ENCODE measurements at regions not wholly inside any gene's neighbourhood (a gene's known extent, or its start where the extent isn't known, plus 50 kb on each side); places are given as distances from the start of the nearest gene placed in this dataset.

DNA sequence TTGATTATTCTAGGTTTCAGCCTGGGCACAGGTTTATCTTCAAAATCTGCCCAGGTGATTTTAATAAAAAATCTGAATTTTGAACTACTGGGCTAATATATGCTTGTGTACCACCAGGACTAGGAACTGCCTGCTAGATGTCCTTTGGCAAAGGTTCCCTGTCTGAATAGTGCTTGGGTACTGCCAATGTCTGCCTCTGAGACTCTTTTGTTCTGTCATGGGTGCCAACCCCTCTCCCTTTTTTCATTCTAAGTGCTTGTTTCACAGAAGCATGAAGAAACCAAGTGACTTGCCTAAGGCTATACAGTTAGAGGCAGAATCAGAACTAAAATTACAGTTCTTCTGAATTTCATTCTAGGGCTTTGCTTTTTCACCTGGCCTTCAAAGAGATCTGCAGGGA is 106.3 kb upstream of the CACHD1 start:
- Histone ChIP-seq H3K4me2 (ENCODE audit: low read length) (no peak overlapping the region), H3K79me2 (ENCODE audit: low read length) (no peaks in the 10 kb centered on the region), H2AFZ (ENCODE audit: low read depth, low read length) (no peak overlapping the region), H3K27me3 (ENCODE audit: low read depth, low read length) (no peaks in the 10 kb centered on the region), H3K4me3 (ENCODE audit: low read length) (no peak overlapping the region), H3K27ac (ENCODE audit: low read length) (no peak overlapping the region), H4K20me1 (ENCODE audit: insufficient read depth, low read length) (no peaks in the 10 kb centered on the region), H3K9me3 (ENCODE audit: insufficient read depth, low read length) (no peaks in the 10 kb centered on the region), H3K4me1 (ENCODE audit: low read length) (no peaks in the 10 kb centered on the region), H3K9ac (ENCODE audit: low read length) (no peak overlapping the region), H3K36me3 (replicated peaks; ENCODE audit: low read depth, low read length) (no peaks in the 10 kb centered on the region)
- no peak for TF ChIP-seq EZH2phosphoT487 (IDR thresholded peaks at IDR 0.05; ENCODE audit: low read depth)
- TF ChIP-seq, protein P1, sequence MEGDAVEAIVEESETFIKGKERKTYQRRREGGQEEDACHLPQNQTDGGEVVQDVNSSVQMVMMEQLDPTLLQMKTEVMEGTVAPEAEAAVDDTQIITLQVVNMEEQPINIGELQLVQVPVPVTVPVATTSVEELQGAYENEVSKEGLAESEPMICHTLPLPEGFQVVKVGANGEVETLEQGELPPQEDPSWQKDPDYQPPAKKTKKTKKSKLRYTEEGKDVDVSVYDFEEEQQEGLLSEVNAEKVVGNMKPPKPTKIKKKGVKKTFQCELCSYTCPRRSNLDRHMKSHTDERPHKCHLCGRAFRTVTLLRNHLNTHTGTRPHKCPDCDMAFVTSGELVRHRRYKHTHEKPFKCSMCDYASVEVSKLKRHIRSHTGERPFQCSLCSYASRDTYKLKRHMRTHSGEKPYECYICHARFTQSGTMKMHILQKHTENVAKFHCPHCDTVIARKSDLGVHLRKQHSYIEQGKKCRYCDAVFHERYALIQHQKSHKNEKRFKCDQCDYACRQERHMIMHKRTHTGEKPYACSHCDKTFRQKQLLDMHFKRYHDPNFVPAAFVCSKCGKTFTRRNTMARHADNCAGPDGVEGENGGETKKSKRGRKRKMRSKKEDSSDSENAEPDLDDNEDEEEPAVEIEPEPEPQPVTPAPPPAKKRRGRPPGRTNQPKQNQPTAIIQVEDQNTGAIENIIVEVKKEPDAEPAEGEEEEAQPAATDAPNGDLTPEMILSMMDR (IDR thresholded peaks at IDR 0.05; ENCODE audit: low read depth, low read length), result no peak

DNA sequence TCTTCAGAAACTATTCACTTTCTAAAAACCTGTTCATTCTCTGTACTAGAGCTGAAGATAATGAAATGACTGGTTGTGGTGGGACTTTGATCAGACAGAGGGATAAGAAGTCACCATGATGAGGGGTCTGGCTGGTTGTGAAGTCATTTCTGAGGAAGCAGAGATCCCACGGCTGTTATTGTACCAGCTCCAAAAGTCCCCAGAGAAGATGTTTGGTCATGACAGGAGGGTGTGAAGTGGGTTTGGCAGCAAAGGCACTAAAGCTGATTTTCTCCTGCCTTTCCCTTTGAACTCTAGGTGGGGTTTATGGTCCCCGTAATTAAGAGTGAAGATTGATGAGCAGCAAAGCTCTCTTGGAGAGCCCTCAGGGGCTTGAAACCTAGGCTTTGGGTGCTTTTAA is 103.1 kb upstream of the CACHD1 start:
- Histone ChIP-seq H4K20me1 (ENCODE audit: insufficient read depth, low read length) (no peaks in the 10 kb centered on the region), H3K9ac (ENCODE audit: low read length) (no peak overlapping the region), H3K79me2 (ENCODE audit: low read length) (no peaks in the 10 kb centered on the region), H3K4me1 (ENCODE audit: low read length) (no peaks in the 10 kb centered on the region), H3K27ac (ENCODE audit: low read length) (no peak overlapping the region), H3K27me3 (ENCODE audit: low read depth, low read length) (no peaks in the 10 kb centered on the region), H3K9me3 (ENCODE audit: insufficient read depth, low read length) (no peaks in the 10 kb centered on the region), H3K4me2 (ENCODE audit: low read length) (no peak overlapping the region), H3K36me3 (replicated peaks; ENCODE audit: low read depth, low read length) (no peaks in the 10 kb centered on the region), H2AFZ (ENCODE audit: low read depth, low read length) (no peak overlapping the region), H3K4me3 (ENCODE audit: low read length) (no peak overlapping the region)
- TF ChIP-seq EZH2phosphoT487 (IDR thresholded peaks at IDR 0.05; ENCODE audit: low read depth), result no peak
- TF ChIP-seq, protein P1 (IDR thresholded peaks at IDR 0.05; ENCODE audit: low read depth, low read length), result no peak

DNA sequence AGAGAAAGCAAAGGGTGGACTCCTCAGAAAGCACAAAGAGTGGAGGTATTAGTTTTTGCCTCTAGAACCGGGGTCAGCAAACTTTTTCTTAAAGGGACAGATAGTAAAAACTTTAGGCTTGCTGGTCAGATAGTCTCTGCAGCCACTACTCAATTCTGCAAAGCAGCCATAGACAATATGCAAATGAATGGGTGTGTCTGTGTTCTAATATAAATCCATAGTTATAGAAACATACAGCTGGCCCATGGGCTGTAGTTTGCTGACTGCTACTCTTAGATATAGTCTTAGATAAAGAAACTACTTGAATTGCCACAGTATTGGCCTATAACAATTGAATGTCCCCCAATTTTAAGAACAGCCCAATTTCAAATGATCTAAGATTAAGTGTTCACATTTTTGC is 101.6 kb upstream of the CACHD1 start:
- Histone ChIP-seq H3K27me3 (ENCODE audit: low read depth, low read length) (no peaks in the 10 kb centered on the region), H4K20me1 (ENCODE audit: insufficient read depth, low read length) (no peaks in the 10 kb centered on the region), H3K4me1 (ENCODE audit: low read length) (no peaks in the 10 kb centered on the region), H3K4me3 (ENCODE audit: low read length) (no peak overlapping the region), H3K79me2 (ENCODE audit: low read length) (no peaks in the 10 kb centered on the region), H3K27ac (ENCODE audit: low read length) (no peak overlapping the region), H3K9ac (ENCODE audit: low read length) (no peak overlapping the region), H3K36me3 (replicated peaks; ENCODE audit: low read depth, low read length) (no peaks in the 10 kb centered on the region), H2AFZ (ENCODE audit: low read depth, low read length) (no peak overlapping the region), H3K9me3 (ENCODE audit: insufficient read depth, low read length) (no peaks in the 10 kb centered on the region), H3K4me2 (ENCODE audit: low read length) (no peak overlapping the region)
- TF ChIP-seq EZH2phosphoT487 (IDR thresholded peaks at IDR 0.05; ENCODE audit: low read depth), result no peak
- TF ChIP-seq, protein P1 (IDR thresholded peaks at IDR 0.05; ENCODE audit: low read depth, low read length), result no peak

DNA sequence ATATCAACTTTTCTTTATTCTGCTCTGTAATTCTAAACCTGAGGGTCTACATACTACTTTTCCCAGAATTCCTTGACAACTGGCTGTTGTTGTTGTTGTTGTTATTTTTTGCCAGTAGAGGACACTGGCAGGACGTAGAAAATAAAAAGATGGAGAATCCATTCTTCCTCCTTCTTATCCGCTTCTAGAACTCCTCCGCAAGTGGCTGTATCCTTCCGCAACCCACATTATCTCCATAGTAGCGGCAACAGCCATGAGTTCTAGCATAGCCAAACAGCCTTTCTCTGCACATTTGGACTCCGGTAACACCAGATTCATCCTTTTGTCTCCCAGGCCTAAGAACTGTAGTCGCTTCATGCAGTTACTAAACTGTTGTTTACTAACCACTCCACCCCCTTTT is 91.1 kb upstream of the CACHD1 start:
- H2AFZ ChIP-seq (ENCODE audit: low read depth, low read length), result no peak overlapping the region
- no peaks in the 10 kb centered on the region for H3K79me2 ChIP-seq (ENCODE audit: low read length)
- no peaks in the 10 kb centered on the region for H3K27me3 ChIP-seq (ENCODE audit: low read depth, low read length)
- H3K4me1 ChIP-seq (ENCODE audit: low read length), result no peaks in the 10 kb centered on the region
- H3K9me3 ChIP-seq (ENCODE audit: insufficient read depth, low read length), result no peaks in the 10 kb centered on the region
- H4K20me1 ChIP-seq (ENCODE audit: insufficient read depth, low read length), result no peaks in the 10 kb centered on the region
- no peak overlapping the region for H3K9ac ChIP-seq (ENCODE audit: low read length)
- TF ChIP-seq, protein P1 (IDR thresholded peaks at IDR 0.05; ENCODE audit: low read depth, low read length), result no peak
- TF ChIP-seq EZH2phosphoT487 (IDR thresholded peaks at IDR 0.05; ENCODE audit: low read depth), result no peak
- no peak overlapping the region for H3K27ac ChIP-seq (ENCODE audit: low read length)
- no peak overlapping the region for H3K4me3 ChIP-seq (ENCODE audit: low read length)
- H3K4me2 ChIP-seq (ENCODE audit: low read length), result no peak overlapping the region
- H3K36me3 ChIP-seq (replicated peaks; ENCODE audit: low read depth, low read length), result no peaks in the 10 kb centered on the region

All from OCI-LY3 (cell line).